PC-9 (cell line): ENCODE measurements at regions not wholly inside any gene's neighbourhood (a gene's known extent, or its start where the extent isn't known, plus 50 kb on each side); places are given as distances from the start of the nearest gene placed in this dataset.

Experiments
- BruUV-seq: library from RNA; stranded (reverse); fragments of 400-500 nt; replicated peaks from 2 replicates; lab custom pipeline; 2021; lab: Mats Ljungman, UMichigan
- CTCF ChIA-PET: fragments of 300-600 bp; sonication (Branson Sonifier 250); formaldehyde crosslinking; loops from one replicate; lab custom pipeline; 2022; ENCODE audit warnings: antibody characterized with exemption; lab: Charles Lee
- POLR2A ChIA-PET: fragments of 300-600 bp; sonication (Branson Sonifier 250); formaldehyde crosslinking; loops from one replicate; lab custom pipeline; 2022; ENCODE audit warnings: antibody characterized with exemption; ENCODE audit not compliant: unreplicated experiment; lab: Charles Lee
- DNase-seq, 2 experiments: peaks; one replicate each; pipeline versions ENCODE4 v3.0.0 to v3.0.0-alpha.2; 2015 to 2022; ENCODE audit warnings: mixed read lengths in 1 of 2
- H2AFZ ChIP-seq: fragments of 200-600 bp; sonication (generic); 2 replicates; pipeline ENCODE4 v1.8.1; 2017; ENCODE audit warnings: antibody characterized with exemption
- H3F3A ChIP-seq: fragments of 200-600 bp; sonication (generic); 2 replicates; pipeline ENCODE4 v1.8.1; 2017; ENCODE audit warnings: antibody characterized with exemption, mild to moderate bottlenecking, low read depth; ENCODE audit not compliant: insufficient read depth
- H3K27ac ChIP-seq: fragments of 200-600 bp; sonication (generic); 2 replicates; pipeline ENCODE4 v1.6.1; 2016; ENCODE audit warnings: mixed run types
- H3K27me3 ChIP-seq: fragments of 200-600 bp; sonication (generic); 2 replicates; pipeline ENCODE4 v1.6.1; 2016; ENCODE audit warnings: low read depth, mixed run types; ENCODE audit not compliant: insufficient read depth
- H3K36me3 ChIP-seq: fragments of 200-600 bp; sonication (generic); 2 replicates; pipeline ENCODE4 v1.6.1; 2016; ENCODE audit warnings: low read depth, mixed run types
- H3K4me1 ChIP-seq: fragments of 200-600 bp; sonication (generic); replicated peaks from 2 replicates; pipeline ENCODE4 v1.6.1; 2016; ENCODE audit warnings: mixed run types; ENCODE audit not compliant: insufficient read depth
- H3K4me2 ChIP-seq: fragments of 200-600 bp; sonication (generic); 2 replicates; pipeline ENCODE4 v1.6.1; 2017; ENCODE audit warnings: mixed run types
- H3K4me3 ChIP-seq: fragments of 200-600 bp; sonication (generic); 2 replicates; pipeline ENCODE4 v1.6.1; 2016; ENCODE audit warnings: mixed run types
- H3K79me2 ChIP-seq: fragments of 200-600 bp; sonication (generic); 2 replicates; pipeline ENCODE4 v1.6.1; 2017; ENCODE audit warnings: low read depth, mixed run types
- H3K9me2 ChIP-seq: fragments of 200-600 bp; sonication (generic); 2 replicates; pipeline ENCODE4 v1.8.1; 2017; ENCODE audit warnings: mild to moderate bottlenecking; ENCODE audit not compliant: insufficient read depth
- H3K9me3 ChIP-seq: fragments of 200-600 bp; sonication (generic); 2 replicates; pipeline ENCODE4 v1.8.1; 2016; ENCODE audit warnings: low read depth; ENCODE audit not compliant: insufficient read depth
- H4K20me1 ChIP-seq: fragments of 200-600 bp; sonication (generic); 2 replicates; pipeline ENCODE4 v1.8.1; 2017; ENCODE audit not compliant: insufficient read depth
- CTCF ChIP-seq: fragments of 200-600 bp; sonication (generic); conservative IDR thresholded peaks from 2 replicates; pipeline ENCODE4 v1.6.1; 2017; ENCODE audit warnings: mixed run types, antibody characterized with exemption, mild to moderate bottlenecking, moderate library complexity
- EZH2 ChIP-seq: fragments of 200-600 bp; sonication (generic); IDR thresholded peaks from 2 replicates; pipeline ENCODE4 v1.8.0; 2017; ENCODE audit warnings: antibody characterized with exemption, low read depth
- intact Hi-C: fragments of 100-400 bp; cut with micrococcal nuclease; formaldehyde crosslinking; loops from one replicate; pipeline ENCODE4 v1.10.0; 2022; ENCODE audit not compliant: unreplicated experiment

- Histone ChIP-seq H3K36me3 (no peaks in the 10 kb centered on the region), H2AFZ (no peak overlapping the region), H3F3A (no peaks in the 10 kb centered on the region), H3K27ac (no peak overlapping the region), H3K79me2 (no peaks in the 10 kb centered on the region), H3K4me3 (no peak overlapping the region), H3K9me3 (no peaks in the 10 kb centered on the region), H3K27me3 (no peaks in the 10 kb centered on the region), H3K9me2 (no peaks in the 10 kb centered on the region), H4K20me1 (no peaks in the 10 kb centered on the region), H3K4me1 (no peaks in the 10 kb centered on the region), H3K4me2 (no peak overlapping the region)
- TF ChIP-seq CTCF (no peak), EZH2 (no peak)
- intact Hi-C loops: no loop called here
- no peak for DNase-seq
- CTCF ChIA-PET: no interaction called here
- BruUV-seq: no TSS peak
- POLR2A ChIA-PET: interaction anchor here (0.6 kb wide), 1 partner anchor 23 kb away, joined by 7 read pairs; no protein-coding TSS in a partner anchor
Observed at GRCh38 chr12:47591795-47592194, 114.0 kb downstream of the RPAP3 start.

- BruUV-seq: no TSS peak
- Histone ChIP-seq H3K27me3 (no peaks in the 10 kb centered on the region), H3K9me3 (no peaks in the 10 kb centered on the region), H3K36me3 (no peaks in the 10 kb centered on the region), H3K9me2 (no peaks in the 10 kb centered on the region), H3K4me2 (no peak overlapping the region), H3F3A (no peaks in the 10 kb centered on the region), H4K20me1 (no peaks in the 10 kb centered on the region), H3K79me2 (no peaks in the 10 kb centered on the region), H3K27ac (no peak overlapping the region), H3K4me3 (no peak overlapping the region), H3K4me1 (no peaks in the 10 kb centered on the region), H2AFZ (no peak overlapping the region)
- DNase-seq: no peak
- ChIA-PET POLR2A (interaction anchor here (0.6 kb wide), 1 partner anchor 23 kb away, joined by 7 read pairs; no protein-coding TSS in a partner anchor), CTCF (no interaction called here)
- TF ChIP-seq EZH2: no peak
- no peak for TF ChIP-seq CTCF
- intact Hi-C loops: no loop called here
Observed at GRCh38 chr12:47591361-47591791, 114.5 kb downstream of the RPAP3 start.

- Histone ChIP-seq H3K4me1 (no peaks in the 10 kb centered on the region), H3K27ac (no peak overlapping the region), H3K36me3 (no peaks in the 10 kb centered on the region), H3F3A (no peaks in the 10 kb centered on the region), H2AFZ (no peak overlapping the region), H3K27me3 (no peaks in the 10 kb centered on the region), H3K79me2 (no peaks in the 10 kb centered on the region), H3K4me2 (no peak overlapping the region), H3K4me3 (no peak overlapping the region), H4K20me1 (no peaks in the 10 kb centered on the region), H3K9me3 (no peaks in the 10 kb centered on the region), H3K9me2 (no peaks in the 10 kb centered on the region)
- no TSS peak for BruUV-seq
- no peak for TF ChIP-seq CTCF
- TF ChIP-seq EZH2: no peak
- ChIA-PET POLR2A (interaction anchor here (0.6 kb wide), 1 partner anchor 23 kb away, joined by 7 read pairs; no protein-coding TSS in a partner anchor), CTCF (no interaction called here)
- no peak for DNase-seq
- intact Hi-C loops: no loop called here
Observed at GRCh38 chr12:47590771-47591360, 115.0 kb downstream of the RPAP3 start.
